ENCODE measurements at regions not wholly inside any gene's neighbourhood (a gene's known extent, or its start where the extent isn't known, plus 50 kb on each side); places are given as distances from the start of the nearest gene placed in this dataset.

DNA sequence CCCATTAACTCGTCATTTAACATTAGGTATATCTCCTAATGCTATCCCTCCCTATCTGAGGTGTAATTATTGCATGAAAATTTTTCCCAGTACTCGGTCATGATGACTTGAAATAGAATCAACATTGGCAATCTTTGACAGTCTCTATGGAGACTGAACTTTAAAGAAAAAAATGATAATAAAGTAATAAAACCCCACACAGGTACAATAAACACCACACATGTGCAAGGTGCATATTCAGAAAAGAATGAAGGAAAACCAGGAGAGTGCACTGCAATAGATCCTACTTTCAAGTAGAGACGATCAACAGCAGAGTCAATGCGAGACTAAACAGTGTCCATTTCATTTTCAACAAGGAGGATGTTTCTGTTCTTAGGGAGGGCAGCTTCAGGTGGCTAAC, 1253.8 kb upstream of the TMEM132C start:
- peaks cover 5% of the 10 kb centered on the region in 2 experiments for H3K4me1 Mint-ChIP-seq
- no peaks in the 10 kb centered on the region; a peak in 1 of 5 replicates for H3K9me3 Mint-ChIP-seq
- TF ChIP-seq, protein P1, sequence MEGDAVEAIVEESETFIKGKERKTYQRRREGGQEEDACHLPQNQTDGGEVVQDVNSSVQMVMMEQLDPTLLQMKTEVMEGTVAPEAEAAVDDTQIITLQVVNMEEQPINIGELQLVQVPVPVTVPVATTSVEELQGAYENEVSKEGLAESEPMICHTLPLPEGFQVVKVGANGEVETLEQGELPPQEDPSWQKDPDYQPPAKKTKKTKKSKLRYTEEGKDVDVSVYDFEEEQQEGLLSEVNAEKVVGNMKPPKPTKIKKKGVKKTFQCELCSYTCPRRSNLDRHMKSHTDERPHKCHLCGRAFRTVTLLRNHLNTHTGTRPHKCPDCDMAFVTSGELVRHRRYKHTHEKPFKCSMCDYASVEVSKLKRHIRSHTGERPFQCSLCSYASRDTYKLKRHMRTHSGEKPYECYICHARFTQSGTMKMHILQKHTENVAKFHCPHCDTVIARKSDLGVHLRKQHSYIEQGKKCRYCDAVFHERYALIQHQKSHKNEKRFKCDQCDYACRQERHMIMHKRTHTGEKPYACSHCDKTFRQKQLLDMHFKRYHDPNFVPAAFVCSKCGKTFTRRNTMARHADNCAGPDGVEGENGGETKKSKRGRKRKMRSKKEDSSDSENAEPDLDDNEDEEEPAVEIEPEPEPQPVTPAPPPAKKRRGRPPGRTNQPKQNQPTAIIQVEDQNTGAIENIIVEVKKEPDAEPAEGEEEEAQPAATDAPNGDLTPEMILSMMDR (conservative IDR thresholded peaks at IDR 0.05), result no peak
- Histone ChIP-seq H4K5ac (ENCODE audit: insufficient read length, low read depth, low read length) (no peak overlapping the region), H3K79me2 (ENCODE audit: insufficient read depth, low read length) (no peaks in the 10 kb centered on the region), H3K56ac (ENCODE audit: insufficient read length, low read depth, low read length) (no peak overlapping the region), H2BK20ac (ENCODE audit: low read depth, low read length, poor library complexity, severe bottlenecking) (no peak overlapping the region), H3K14ac (ENCODE audit: insufficient read depth, low read length) (no peak overlapping the region), H2BK12ac (ENCODE audit: insufficient read length, low read depth, low read length) (no peak overlapping the region), H2BK120ac (ENCODE audit: low read depth, low read length, poor library complexity, severe bottlenecking) (no peak overlapping the region), H2AK5ac (ENCODE audit: insufficient read length, low read length) (no peak overlapping the region), H4K8ac (replicated peaks; ENCODE audit: insufficient read length, low read depth, low read length) (no peak overlapping the region), H4K91ac (ENCODE audit: insufficient read length, low read depth, low read length) (no peak overlapping the region), H3K27ac (ENCODE audit: insufficient read length, low read depth, low read length) (no peak overlapping the region), H3K9ac (ENCODE audit: extremely low read depth, insufficient read length, low read length) (no peak overlapping the region), H2BK15ac (ENCODE audit: low read depth, low read length) (no peak overlapping the region), H2AFZ (ENCODE audit: low read length) (no peak overlapping the region), H3K23me2 (ENCODE audit: insufficient read length, low read depth, low read length, poor library complexity, severe bottlenecking) (no peaks in the 10 kb centered on the region), H3K4ac (ENCODE audit: low read depth, low read length) (no peak overlapping the region), H3K9me3 (ENCODE audit: control insufficient read depth, low read depth, low read length) (no peaks in the 10 kb centered on the region), H3K4me2 (ENCODE audit: insufficient read depth, insufficient read length, low read length) (no peak overlapping the region), H3K27me3 (ENCODE audit: insufficient read depth, low read length) (no peaks in the 10 kb centered on the region), H3K4me1 (ENCODE audit: insufficient read depth, low read length) (no peaks in the 10 kb centered on the region; the same call in 1 of the 2 replicates), H3T11ph (ENCODE audit: low read length) (no peak overlapping the region), H3K79me1 (ENCODE audit: insufficient read depth, low read depth, low read length, poor library complexity, severe bottlenecking) (no peaks in the 10 kb centered on the region), H4K20me1 (ENCODE audit: control insufficient read depth, insufficient read depth, insufficient read length) (no peaks in the 10 kb centered on the region), H3K18ac (ENCODE audit: insufficient read length, low read depth, low read length) (no peak overlapping the region), H3K23ac (ENCODE audit: insufficient read length, low read depth, low read length) (no peak overlapping the region), H2BK5ac (ENCODE audit: insufficient read length, low read length) (no peak overlapping the region)
- no peak overlapping the region for H3K4me3 Mint-ChIP-seq
- no CpG with 5 or more reads among the region's 4 CpGs for WGBS (ENCODE audit: extremely low coverage, insufficient read length, low lambda C conversion rate)
- no peak for DNase-seq
- H3K27ac Mint-ChIP-seq, result no peak overlapping the region
- H3K36me3 Mint-ChIP-seq (ENCODE audit: insufficient read depth in 1 of 3, low read depth in 3 of 3), result no peaks in the 10 kb centered on the region
- H3K27me3 Mint-ChIP-seq (ENCODE audit: low read depth), result no peaks in the 10 kb centered on the region

Measured in H9 (cell line).